H54 (cell line): ENCODE measurements at regions not wholly inside any gene's neighbourhood (a gene's known extent, or its start where the extent isn't known, plus 50 kb on each side); places are given as distances from the start of the nearest gene placed in this dataset.

Experiments used
- DNase-seq: peaks from one replicate; pipeline ENCODE4 v3.0.0; 2011; ENCODE audit warnings: low spot score, mixed read lengths; ENCODE audit not compliant: insufficient read length
- FAIRE-seq: peaks from 3 replicates; lab custom pipeline; 2011; peaks lifted over from hg19 to GRCh38; lab: Jason Lieb, UNC
- POLR2A ChIP-seq: IDR thresholded peaks from 2 replicates; pipeline ENCODE4 v1.6.1; 2011; ENCODE audit warnings: low read depth, mild to moderate bottlenecking, low read length

GRCh38 chr15:62430552-62430951 is 265.5 kb upstream of the C2CD4B start:
- DNase-seq = no peak
- TF ChIP-seq POLR2A = no peak
- no peak for FAIRE-seq

DNA sequence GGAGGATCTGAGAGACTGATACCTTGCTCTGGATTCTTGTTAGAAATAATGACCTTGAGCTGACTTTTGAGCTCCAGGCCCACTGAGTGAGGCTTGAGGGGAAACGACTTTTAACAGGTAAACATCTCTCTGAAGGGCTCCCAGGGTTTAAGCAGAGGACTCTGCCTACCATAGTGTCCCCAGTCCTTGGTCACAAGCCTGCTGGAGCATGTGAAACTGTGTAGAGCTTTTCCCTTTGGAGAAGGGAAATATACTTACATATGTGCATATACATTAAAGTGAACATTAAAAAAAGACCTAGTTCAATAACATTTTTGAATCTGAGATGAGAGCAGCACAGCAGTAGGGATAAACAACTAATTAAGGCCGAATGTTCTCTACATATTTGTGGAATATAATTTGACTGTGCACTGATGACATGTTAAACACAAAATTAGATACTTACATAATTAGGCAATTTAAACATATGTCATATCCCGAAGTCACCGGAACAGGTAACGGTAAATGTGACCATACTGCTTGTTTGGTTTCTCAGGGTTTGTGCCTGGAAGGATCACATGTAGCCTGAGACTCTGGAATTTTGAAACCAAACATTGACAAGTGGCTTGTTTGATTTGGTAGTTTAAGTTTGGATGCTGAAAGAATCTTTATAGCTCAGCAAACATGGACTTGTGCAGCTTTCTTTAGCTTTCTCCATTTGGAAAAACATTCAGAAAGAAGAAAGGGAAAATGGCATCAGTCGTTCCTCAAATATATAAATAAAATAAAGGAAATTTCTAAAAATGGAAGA is 266.1 kb upstream of the C2CD4B start:
- FAIRE-seq (no peak), DNase-seq (no peak)
- TF ChIP-seq POLR2A = no peak

DNA sequence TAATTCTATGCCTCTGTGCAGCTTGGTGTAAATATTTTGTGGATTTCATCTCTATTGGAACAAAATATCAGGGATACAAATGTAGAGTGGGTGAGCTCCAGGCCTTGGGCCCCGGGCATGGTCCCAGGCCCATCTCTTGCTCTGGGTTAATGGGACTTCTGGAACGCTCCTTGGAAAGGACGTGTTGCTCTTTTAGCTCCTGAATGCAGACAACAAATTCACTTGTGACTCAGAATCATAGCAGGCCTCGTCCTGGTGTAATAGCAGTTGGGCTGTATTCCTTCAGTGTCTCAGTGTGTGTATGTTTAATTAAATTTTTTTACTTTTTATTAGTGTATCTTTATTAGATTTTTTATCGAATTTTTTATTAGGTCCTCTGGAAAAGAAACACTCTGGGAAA is 266.7 kb upstream of the C2CD4B start:
- no peak for TF ChIP-seq POLR2A
- no peak for FAIRE-seq

GRCh38 chr15:62432702-62433398 is 267.8 kb upstream of the C2CD4B start:
- DNase-seq (no peak), FAIRE-seq (no peak)
- TF ChIP-seq POLR2A = no peak

More for the DNA sequence above, 266.7 kb upstream of the C2CD4B start:
- DNase-seq = no peak

DNA sequence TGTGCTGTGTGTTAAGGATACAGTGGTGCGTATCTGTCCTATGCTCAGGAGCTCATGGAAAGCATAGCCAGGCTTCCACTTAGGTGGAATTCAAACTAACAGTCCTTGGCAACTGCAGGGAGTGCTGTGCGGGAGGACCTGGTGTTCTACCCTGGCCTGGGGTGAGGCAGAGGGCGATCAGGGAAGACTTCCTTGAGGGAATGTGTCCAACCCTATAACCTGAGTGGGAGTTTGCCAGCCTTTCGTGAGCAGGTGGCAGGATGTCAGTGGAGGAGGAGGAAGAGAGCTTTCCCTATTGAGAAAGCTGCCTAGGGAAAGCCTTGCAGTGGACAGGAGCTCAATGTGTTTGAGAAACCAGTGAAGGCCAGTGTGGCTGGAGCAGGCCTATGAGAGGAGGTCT is 271.1 kb upstream of the C2CD4B start:
- TF ChIP-seq POLR2A = no peak
- FAIRE-seq (no peak), DNase-seq (no peak)

DNA sequence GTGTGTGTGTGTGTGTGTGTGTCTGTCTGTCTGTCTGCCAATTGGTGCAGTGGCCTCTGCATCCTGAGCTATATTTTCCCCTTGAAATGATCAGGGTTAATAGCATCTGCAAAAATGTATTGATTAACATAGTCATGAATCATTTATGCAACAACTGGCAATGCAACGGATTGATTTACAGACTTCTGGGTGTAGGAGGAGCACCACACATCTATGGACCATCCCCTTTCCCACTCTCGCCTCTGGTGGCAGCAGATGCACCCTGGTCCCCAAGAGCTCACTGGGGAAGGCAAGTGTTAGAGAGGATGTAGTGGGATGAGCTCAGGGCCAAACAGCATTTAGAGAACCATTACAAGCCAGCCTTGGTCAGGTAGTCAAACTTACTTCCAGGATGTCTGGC is 272.7 kb upstream of the C2CD4B start:
- DNase-seq (no peak), FAIRE-seq (no peak)
- TF ChIP-seq POLR2A = no peak

- FAIRE-seq (no peak), DNase-seq (no peak)
- TF ChIP-seq POLR2A = no peak
Measured at GRCh38 chr15:62439543-62440016, 274.5 kb upstream of the C2CD4B start.

GRCh38 chr15:62440362-62441105 is 275.4 kb upstream of the C2CD4B start:
- TF ChIP-seq POLR2A = no peak
- no peak for DNase-seq
- no peak for FAIRE-seq

DNA sequence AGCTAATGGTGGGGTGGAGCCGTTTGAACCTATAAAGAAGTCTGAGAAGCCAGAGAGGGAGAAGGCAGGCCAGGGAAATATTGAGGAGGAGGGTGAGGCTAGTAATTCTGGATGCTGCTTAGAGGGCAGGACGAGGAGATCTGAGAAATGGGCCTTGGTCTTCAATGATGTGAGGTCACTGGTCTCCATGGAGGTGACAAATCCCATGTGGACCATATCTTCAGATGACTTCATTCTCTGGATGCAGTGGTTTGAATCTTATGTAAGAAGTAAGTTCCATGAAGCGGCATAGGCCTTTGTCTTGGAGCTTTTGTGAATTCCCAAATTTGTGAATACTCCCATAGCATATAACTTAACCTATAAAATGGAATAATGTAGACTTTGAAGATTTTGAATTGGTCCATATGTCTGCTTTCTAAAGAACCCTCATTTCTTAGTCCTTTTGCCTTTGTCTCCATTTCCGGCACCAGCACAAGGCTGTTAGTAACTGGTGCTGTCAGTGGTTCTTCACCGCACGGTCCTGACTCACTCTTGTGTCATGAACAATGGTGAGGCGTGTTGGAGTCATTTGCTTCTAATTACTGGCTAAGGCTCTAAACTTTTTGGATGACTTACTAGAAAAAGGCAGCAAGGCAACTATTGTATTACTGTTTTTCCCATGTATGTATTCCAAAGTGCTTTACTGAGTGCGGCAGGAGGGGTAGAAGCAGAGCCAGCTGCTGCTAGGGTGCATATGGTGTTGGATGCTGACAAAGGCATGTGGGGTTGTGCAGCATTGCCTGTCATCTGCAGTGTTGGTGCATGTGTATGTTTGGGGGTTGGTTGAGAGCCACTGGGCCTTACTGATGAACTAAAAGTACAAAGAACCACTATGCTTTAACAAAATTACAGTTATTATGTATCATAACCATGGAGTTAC is 279.3 kb upstream of the C2CD4B start:
- DNase-seq = peak; percentile 50
- peak; percentile 71 for FAIRE-seq
- no peak for TF ChIP-seq POLR2A

DNA sequence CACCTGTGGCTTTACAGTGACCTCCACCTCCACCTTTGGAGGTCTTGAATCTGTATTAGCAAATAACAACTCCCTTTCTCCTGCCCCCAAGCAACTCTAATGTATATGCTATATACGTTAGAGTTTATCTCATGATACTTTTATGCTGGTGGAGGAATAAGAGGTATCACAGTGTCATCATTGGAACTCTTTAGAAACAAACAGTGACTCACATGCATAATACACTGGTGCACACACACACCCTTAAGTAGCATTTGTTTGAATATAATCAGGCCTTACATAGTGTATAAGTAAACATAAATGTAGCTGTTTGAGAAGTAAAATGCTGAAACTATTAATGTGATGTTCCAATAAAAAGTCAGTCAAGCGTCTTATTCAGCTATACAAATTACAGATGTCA is 280.2 kb upstream of the C2CD4B start:
- no peak for TF ChIP-seq POLR2A
- no peak for DNase-seq
- FAIRE-seq = no peak

DNA sequence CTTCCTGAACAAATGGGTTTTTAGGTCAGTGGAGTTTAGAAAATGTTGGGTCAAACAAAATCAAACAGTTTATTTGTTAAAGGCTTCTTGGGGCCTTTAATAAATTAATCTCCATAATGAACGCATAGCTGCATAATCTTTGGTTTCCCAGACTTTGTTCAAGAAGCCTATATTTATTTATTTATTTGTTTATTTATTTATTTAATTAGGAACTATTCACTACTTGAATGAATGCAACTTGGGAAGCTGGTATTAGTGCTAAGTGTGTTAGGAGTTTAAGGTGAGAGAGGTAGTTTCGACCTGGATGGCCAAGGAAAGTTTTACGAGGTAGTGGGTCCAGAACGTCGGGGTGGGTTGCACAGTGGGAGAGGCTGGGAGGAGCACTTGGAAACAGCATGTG is 281.9 kb upstream of the C2CD4B start:
- DNase-seq (no peak), FAIRE-seq (no peak)
- no peak for TF ChIP-seq POLR2A

GRCh38 chr15:62447742-62448141 is 282.7 kb upstream of the C2CD4B start:
- no peak for TF ChIP-seq POLR2A
- FAIRE-seq (no peak), DNase-seq (no peak)

DNA sequence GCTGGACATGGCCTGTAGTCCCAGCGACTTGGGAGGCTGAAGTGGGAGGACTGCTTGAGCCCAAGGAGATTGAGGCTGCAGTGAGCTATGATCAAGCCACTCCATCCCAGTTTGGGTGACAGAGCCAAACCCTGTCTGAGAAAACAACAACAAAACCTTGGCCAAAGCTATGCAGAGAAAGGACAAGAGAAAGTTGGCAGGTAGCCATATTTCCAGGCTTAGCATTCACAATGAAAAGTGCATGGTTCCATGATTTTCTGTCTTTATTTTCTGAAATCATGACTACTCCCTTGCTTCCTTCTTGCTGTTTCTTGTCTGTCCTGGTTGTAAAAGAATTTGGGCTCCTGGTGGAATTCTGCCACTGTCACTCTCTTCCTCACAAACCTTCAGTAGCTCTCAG is 284.6 kb upstream of the C2CD4B start:
- no peak for FAIRE-seq
- DNase-seq = no peak
- no peak for TF ChIP-seq POLR2A
